ENCODE measurements at regions not wholly inside any gene's neighbourhood (a gene's known extent, or its start where the extent isn't known, plus 50 kb on each side); places are given as distances from the start of the nearest gene placed in this dataset.

- no peaks in the 10 kb centered on the region for H3K9me3 ChIP-seq (ENCODE audit: insufficient read depth, low read length)
- no peaks in the 10 kb centered on the region for H3F3A ChIP-seq (ENCODE audit: insufficient read depth)
- H3K36me3 ChIP-seq (ENCODE audit: low read length) = no peaks in the 10 kb centered on the region
- no peak overlapping the region for H2AFZ ChIP-seq (ENCODE audit: low read depth, low read length, severe bottlenecking)
- H3K27ac ChIP-seq (ENCODE audit: low read depth, low read length) = no peak overlapping the region
- H3K27me3 ChIP-seq (ENCODE audit: low read length) = no peaks in the 10 kb centered on the region
- no peak for TF ChIP-seq CTCF (IDR thresholded peaks at IDR 0.05; ENCODE audit: insufficient read depth, low read length, poor library complexity, severe bottlenecking)
- TF ChIP-seq EZH2phosphoT487 (conservative IDR thresholded peaks at IDR 0.05; ENCODE audit: low read length) = no peak
- H3K9me2 ChIP-seq (replicated peaks; ENCODE audit: insufficient read depth, low read length) = no peaks in the 10 kb centered on the region
- H3K9ac ChIP-seq (ENCODE audit: low read length) = no peak overlapping the region
- no peak overlapping the region for H3K4me2 ChIP-seq (ENCODE audit: low read depth, low read length, poor library complexity, severe bottlenecking)
- no peaks in the 10 kb centered on the region for H3K79me2 ChIP-seq (ENCODE audit: insufficient read depth, low read length)
- H3K4me3 ChIP-seq (ENCODE audit: insufficient read depth, low read length, poor library complexity, severe bottlenecking) = no peak overlapping the region
- no peaks in the 10 kb centered on the region for H4K20me1 ChIP-seq (ENCODE audit: low read depth, low read length)
Measured at GRCh38 chr11:70785372-70785771, 387.0 kb downstream of the CTTN start.

DNA sequence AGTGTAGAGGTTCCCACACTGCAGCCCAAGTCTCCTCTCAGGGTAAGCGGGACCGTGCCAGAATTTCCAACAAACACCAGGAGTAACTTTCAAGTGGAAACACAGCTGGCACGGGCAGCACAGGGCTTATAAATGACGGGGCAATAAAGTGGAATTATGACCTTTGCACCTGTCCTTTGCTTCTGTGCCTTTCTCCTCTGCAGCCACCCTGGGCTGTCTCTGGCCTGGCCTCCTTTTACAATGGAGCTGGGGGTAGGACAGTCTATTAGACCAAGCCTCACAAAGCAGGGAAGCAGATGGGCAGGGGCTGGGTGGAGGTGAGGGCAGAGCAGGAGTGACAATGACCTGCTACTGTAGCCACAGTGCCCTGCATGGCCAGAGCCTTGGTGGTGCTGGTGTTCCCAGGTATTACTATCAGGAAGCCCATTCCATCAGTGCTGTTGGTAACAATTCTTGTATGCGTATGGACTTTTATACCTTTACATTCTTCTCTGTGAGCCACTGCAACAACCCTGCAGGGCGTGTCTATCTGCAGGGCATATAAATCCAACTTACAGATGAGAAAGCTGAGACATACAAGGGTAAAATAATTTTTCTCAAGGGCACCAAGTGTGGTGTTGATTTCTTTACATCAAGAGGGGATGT lies 387.8 kb downstream of the CTTN start:
- Histone ChIP-seq H3K4me3 (ENCODE audit: insufficient read depth, low read length, poor library complexity, severe bottlenecking) (no peak overlapping the region), H3K36me3 (ENCODE audit: low read length) (no peaks in the 10 kb centered on the region), H3K9me2 (replicated peaks; ENCODE audit: insufficient read depth, low read length) (no peaks in the 10 kb centered on the region), H3K9ac (ENCODE audit: low read length) (no peak overlapping the region), H3K4me2 (ENCODE audit: low read depth, low read length, poor library complexity, severe bottlenecking) (no peak overlapping the region), H3K79me2 (ENCODE audit: insufficient read depth, low read length) (no peaks in the 10 kb centered on the region), H3K27ac (ENCODE audit: low read depth, low read length) (no peak overlapping the region), H3F3A (ENCODE audit: insufficient read depth) (no peaks in the 10 kb centered on the region), H4K20me1 (ENCODE audit: low read depth, low read length) (no peaks in the 10 kb centered on the region), H3K27me3 (ENCODE audit: low read length) (no peaks in the 10 kb centered on the region), H3K9me3 (ENCODE audit: insufficient read depth, low read length) (no peaks in the 10 kb centered on the region), H2AFZ (ENCODE audit: low read depth, low read length, severe bottlenecking) (no peak overlapping the region)
- TF ChIP-seq CTCF (IDR thresholded peaks at IDR 0.05; ENCODE audit: insufficient read depth, low read length, poor library complexity, severe bottlenecking) (no peak), EZH2phosphoT487 (conservative IDR thresholded peaks at IDR 0.05; ENCODE audit: low read length) (no peak)

DNA sequence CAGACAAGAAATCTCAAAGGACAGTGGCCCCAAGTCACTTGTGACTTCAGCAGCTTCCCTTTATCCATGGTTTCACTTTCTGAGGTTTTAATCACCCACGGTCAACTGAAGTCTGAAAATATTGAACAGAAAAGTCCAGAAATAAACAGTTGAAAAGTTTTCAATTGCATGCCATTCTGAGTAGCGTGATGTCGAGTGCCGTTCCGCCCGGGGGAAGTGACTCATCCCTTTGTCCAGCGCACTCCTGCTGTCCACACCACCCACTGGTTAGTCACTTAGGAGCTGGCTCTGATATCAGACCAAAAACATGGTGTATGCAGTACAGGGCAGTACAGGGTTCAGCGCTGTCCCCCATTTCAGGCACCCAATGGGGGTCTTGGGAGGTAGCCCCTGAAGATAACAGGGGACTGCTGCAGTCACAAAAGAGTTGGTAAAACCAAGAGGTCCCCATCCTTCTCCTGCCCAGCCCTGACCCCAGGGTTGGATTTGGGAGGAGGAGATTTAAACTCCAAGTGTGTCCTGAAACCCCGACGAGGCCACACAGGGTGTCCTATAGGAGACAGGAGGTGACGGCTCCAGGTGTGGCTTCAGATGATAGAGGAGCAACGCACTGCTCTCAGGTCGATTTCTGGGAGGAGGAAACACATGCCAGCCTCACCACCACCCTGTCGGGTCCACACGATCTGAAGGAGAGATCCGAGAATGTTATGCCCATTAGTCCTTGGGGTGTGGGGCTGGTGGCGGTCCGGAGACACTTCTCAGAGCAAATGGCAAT lies 390.1 kb downstream of the CTTN start:
- Histone ChIP-seq H3K4me3 (ENCODE audit: insufficient read depth, low read length, poor library complexity, severe bottlenecking) (no peak overlapping the region), H3K79me2 (ENCODE audit: insufficient read depth, low read length) (no peaks in the 10 kb centered on the region), H3K4me2 (ENCODE audit: low read depth, low read length, poor library complexity, severe bottlenecking) (no peak overlapping the region), H3K9me3 (ENCODE audit: insufficient read depth, low read length) (no peaks in the 10 kb centered on the region), H3K36me3 (ENCODE audit: low read length) (no peaks in the 10 kb centered on the region), H3K27me3 (ENCODE audit: low read length) (no peaks in the 10 kb centered on the region), H3K9me2 (replicated peaks; ENCODE audit: insufficient read depth, low read length) (no peaks in the 10 kb centered on the region), H2AFZ (ENCODE audit: low read depth, low read length, severe bottlenecking) (no peak overlapping the region), H4K20me1 (ENCODE audit: low read depth, low read length) (no peaks in the 10 kb centered on the region), H3K27ac (ENCODE audit: low read depth, low read length) (no peak overlapping the region), H3K9ac (ENCODE audit: low read length) (no peak overlapping the region), H3F3A (ENCODE audit: insufficient read depth) (no peaks in the 10 kb centered on the region)
- TF ChIP-seq EZH2phosphoT487 (conservative IDR thresholded peaks at IDR 0.05; ENCODE audit: low read length) = no peak
- no peak for TF ChIP-seq CTCF (IDR thresholded peaks at IDR 0.05; ENCODE audit: insufficient read depth, low read length, poor library complexity, severe bottlenecking)
